ENCODE measurements at regions not wholly inside any gene's neighbourhood (a gene's known extent, or its start where the extent isn't known, plus 50 kb on each side); places are given as distances from the start of the nearest gene placed in this dataset.

GRCh38 chr22:47549741-47550340 is 787.4 kb downstream of the TBC1D22A start:
- TF ChIP-seq GLIS3 (CRISPR knock-in tag; IDR thresholded peaks at IDR 0.05) (no peak), ZFP30 (CRISPR knock-in tag; IDR thresholded peaks at IDR 0.05) (no peak)
- no peak for ATAC-seq

GRCh38 chr22:47548953-47549740 is 786.7 kb downstream of the TBC1D22A start:
- no peak for TF ChIP-seq TSHZ2 (CRISPR knock-in tag; IDR thresholded peaks at IDR 0.05)
- no peak for TF ChIP-seq PPARA (CRISPR knock-in tag; IDR thresholded peaks at IDR 0.05; ENCODE audit: borderline replicate concordance)
- ATAC-seq, result no peak

GRCh38 chr22:47547881-47548650 is 785.6 kb downstream of the TBC1D22A start:
- no peak for ATAC-seq
- TF ChIP-seq ZFP30 (CRISPR knock-in tag; IDR thresholded peaks at IDR 0.05) (no peak), ZFP3 (CRISPR knock-in tag; IDR thresholded peaks at IDR 0.05) (no peak)

GRCh38 chr22:47547239-47547661 is 784.8 kb downstream of the TBC1D22A start:
- no peak for ATAC-seq

More at GRCh38 chr22:47547239-47547661, 784.8 kb downstream of the TBC1D22A start:
- TF ChIP-seq PATZ1 (CRISPR knock-in tag; IDR thresholded peaks at IDR 0.05; ENCODE audit: borderline replicate concordance), result no peak
- TF ChIP-seq GLIS3 (CRISPR knock-in tag; IDR thresholded peaks at IDR 0.05), result no peak
- no peak for TF ChIP-seq CREB5 (CRISPR knock-in tag; IDR thresholded peaks at IDR 0.05; ENCODE audit: low read depth)
- no peak for TF ChIP-seq ZC3H10 (CRISPR knock-in tag; IDR thresholded peaks at IDR 0.05)
- no peak for TF ChIP-seq ZFP30 (CRISPR knock-in tag; IDR thresholded peaks at IDR 0.05)
- TF ChIP-seq RARB (CRISPR knock-in tag; IDR thresholded peaks at IDR 0.05), result no peak
- TF ChIP-seq CSRNP3 (CRISPR knock-in tag; IDR thresholded peaks at IDR 0.05), result no peak
- TF ChIP-seq ZNF70 (CRISPR knock-in tag; IDR thresholded peaks at IDR 0.05), result no peak
- TF ChIP-seq OSR1 (CRISPR knock-in tag; IDR thresholded peaks at IDR 0.05), result no peak
- no peak for TF ChIP-seq ESRRG (CRISPR knock-in tag; IDR thresholded peaks at IDR 0.05)
- TF ChIP-seq ISL1 (CRISPR knock-in tag; IDR thresholded peaks at IDR 0.05), result no peak

Data from SK-N-SH treated with all-trans-retinoic acid at 6 μM for 48 hours (cell line).